ELF-1 (cell line): ENCODE measurements at regions not wholly inside any gene's neighbourhood (a gene's known extent, or its start where the extent isn't known, plus 50 kb on each side); places are given as distances from the start of the nearest gene placed in this dataset.
"Not testable (repeated sequence)": the region's sequence is repeated elsewhere in the genome, so short reads cannot be mapped to it uniquely, and the experiment has no call there.

ENCODE experiments used
- DNase-seq: peaks from one replicate; pipeline ENCODE4 v3.0.0-alpha.2; 2016; ENCODE audit warnings: low read depth, low spot score

DNA sequence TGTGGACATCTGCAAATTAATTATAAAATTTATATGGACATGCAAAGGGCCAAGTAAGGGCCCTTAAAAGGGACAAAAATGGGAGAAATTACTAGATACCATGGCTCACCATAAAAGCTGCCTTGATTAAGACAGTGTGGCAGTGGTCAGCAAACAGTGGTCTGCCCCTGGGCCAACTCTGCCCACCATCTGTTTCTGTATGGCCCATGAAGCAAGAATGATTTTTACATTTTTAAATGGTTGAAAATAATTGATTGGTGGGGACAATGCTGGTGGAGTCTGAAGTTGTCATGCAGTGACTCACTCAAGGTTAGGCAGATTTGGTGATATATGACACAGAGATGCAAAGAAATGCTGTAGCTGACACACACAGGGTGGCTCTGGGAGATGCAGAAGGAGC, 143.2 kb upstream of the PRDM7 start:
- DNase-seq, result not testable (repeated sequence)

DNA sequence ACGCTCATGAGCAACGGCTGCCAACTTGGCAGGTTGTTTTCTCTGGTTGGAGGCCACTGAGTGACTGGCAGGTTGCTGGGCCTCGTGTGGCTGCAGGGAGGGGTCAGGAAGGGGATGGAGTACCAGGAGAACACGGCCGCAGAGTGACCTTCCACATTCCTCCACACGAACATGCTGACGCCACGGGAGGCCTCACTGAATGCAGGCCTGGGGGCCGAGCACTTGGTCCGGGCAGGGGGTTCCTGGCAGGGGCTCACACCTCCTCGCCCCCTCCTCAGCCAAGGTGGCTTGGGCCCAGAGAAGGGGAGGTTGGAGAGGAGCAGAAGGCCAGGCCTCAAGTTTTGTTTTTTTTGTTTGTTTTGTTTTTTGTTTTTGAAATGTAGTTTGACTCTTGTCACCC, 98.5 kb upstream of the PRDM7 start:
- not testable (repeated sequence) for DNase-seq

DNA sequence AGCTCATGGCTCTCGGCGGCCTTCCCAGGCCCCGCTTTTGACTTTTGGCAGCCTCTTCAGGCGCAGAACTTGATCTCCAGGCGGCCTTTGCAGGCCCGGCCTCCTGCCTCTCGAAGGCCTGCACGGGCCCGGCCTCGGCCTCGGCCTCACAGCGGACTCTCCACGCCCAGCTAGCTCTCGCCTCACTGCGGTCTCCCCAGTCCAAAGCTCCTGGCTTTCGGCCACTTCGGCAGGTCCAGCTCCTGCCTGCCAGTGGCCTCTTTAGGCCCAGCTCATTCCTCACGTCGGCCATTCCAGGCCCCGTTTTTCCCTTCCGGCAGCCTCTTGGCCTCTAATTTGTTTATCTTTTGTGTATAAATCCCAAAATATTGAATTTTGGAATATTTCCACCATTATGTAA, 94.5 kb upstream of the PRDM7 start:
- DNase-seq, result not testable (repeated sequence)

DNA sequence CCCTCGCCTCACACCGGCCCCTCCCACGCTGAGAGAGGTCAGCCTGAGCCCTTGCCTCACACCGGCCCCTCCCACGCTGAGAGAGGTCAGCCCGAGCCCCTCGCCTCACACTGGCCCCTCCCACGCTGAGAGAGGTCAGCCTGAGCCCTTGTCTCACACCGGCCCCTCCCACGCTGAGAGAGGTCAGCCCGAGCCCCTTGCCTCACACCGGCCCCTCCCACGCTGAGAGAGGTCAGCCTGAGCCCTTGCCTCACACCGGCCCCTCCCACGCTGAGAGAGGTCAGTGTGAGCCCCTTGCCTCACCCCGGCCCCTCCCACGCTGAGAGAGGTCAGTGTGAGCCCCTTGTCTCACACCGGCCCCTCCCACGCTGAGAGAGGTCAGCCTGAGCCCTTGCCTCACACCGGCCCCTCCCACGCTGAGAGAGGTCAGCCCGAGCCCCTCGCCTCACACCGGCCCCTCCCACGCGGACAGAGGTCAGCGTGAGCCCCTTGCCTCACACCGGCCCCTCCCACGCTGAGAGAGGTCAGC, 92.1 kb upstream of the PRDM7 start:
- DNase-seq, result not testable (repeated sequence)

DNA sequence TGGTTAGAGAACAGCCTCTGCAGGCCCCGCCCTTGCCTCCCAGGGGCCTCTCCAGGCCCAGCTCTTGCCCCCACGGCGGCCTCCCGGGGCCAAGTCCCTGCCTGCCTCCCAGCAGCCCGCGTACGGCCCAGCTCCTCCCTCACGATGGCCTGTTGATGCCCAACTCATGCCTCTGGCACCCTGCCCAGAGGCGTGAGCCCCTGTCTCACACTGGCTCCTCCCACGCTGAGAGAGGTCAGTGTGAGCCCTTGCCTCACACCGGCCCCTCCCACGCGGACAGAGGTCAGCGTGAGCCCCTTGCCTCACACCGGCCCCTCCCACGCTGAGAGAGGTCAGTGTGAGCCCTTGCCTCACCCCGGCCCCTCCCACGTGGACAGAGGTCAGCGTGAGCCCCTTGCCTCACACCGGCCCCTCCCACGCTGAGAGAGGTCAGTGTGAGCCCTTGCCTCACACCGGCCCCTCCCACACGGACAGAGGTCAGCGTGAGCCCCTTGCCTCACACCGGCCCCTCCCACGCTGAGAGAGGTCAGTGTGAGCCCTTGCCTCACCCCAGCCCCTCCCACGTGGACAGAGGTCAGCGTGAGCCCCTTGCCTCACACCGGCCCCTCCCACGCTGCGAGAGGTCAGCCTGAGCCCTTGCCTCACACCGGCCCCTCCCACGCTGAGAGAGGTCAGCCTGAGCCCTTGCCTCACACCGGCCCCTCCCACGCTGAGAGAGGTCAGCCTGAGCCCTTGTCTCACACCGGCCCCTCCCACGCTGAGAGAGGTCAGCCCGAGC, 91.4 kb upstream of the PRDM7 start:
- peak; percentile 0 for DNase-seq

DNA sequence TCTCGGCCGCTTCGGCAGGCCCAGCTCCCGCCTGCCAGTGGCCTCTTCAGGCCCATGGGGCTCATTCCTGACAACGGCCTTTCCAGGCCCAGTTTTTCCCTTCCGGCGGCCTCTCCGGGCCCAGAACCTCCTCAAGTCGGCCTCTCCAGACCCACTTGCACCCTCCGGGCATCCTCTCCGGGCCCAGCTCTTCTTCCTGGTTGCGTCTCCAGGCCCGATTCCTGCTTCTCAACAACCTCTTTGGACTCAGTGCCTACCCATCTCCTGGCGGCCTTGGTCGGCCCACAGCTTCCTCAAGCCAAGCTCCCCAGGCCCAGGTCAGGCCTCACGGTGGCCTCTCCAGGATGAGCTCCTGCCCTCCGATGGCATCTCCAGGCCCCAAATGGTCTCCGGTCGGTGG, 90.6 kb upstream of the PRDM7 start:
- not testable (repeated sequence) for DNase-seq

DNA sequence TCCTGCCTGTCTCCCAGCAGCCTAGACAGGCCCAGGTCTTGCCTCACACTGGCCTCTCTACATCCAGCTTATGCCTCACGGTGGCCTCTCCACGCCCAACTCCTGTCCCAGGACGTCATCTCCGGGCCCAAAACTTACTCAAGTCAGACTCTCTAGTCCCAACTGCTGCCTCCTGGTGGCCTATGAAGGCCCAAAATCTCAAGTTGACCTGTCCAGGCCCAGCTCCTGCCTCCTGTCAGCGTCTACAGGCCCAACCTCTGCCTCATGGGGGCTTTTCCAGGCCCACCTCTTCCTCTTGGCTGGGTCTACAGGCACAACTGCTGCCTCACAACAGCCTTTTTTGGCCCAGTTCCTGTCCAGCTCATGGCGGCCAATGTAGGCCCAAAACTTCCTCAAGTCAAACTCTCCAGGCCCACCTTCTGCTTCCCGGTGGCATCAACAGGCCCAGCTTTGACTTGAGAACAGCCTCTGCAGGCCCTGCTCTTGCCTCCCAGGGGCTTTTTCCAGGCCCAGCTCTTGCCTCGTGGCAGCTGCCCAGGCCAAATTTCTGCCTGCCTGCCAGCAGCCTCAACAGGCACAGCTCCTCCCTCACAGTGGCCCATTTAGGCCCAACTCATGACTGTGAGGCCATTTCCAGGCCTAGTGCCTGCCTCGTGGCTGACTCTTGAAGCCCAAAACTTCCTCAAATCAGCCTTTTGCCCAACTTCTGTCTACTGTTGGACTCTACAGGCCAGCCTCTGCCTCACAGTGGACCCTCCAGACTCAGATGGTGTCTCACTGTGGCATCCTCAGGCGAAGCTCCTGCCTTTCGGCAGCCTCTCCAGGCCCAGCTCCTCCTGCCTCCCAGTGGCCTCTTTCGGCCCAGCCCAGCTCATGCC, 89.8 kb upstream of the PRDM7 start:
- peak; percentile 0 for DNase-seq

DNA sequence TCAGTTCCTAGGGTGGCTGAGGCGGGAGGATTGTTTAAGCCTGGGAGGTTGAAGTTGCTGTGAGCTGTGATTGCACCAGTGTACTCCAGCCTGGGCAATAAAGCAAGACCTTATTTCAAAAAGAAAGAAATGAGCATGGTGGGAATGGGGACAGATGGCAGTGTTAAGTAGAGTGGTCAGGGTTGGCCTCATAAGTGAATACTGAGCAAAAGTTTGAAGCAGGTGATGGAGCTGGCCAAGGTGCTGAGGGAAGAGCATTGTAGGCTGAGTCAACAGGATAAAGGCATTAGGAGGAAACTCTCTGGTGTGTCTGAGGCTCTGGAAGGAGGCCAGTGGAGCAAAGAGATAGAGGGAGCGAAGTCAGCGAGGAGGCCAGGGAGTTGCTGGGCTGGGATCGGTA, 73.9 kb upstream of the PRDM7 start:
- DNase-seq, result not testable (repeated sequence)
